ENCODE measurements at regions not wholly inside any gene's neighbourhood (a gene's known extent, or its start where the extent isn't known, plus 50 kb on each side); places are given as distances from the start of the nearest gene placed in this dataset.
"Not testable (repeated sequence)": the region's sequence is repeated elsewhere in the genome, so short reads cannot be mapped to it uniquely, and the experiment has no call there.

DNA sequence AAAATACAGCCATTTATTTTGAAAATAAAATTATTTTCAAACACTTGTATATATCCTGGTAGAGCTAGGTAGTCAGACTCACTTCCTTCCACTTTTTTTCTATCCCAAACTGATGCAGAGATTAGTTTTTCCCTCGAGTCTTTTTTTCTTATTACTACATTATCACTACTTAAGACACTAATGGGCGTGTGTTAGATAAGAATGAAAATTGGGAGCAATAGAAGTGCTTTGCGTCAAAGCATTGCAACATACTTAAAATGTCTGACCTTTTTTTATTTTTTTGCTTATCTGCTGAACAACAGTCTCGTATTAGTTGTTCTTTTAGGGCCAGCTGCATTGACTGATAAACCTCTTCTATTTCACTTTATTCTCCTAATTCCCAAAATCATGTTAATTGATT lies 1278.7 kb downstream of the CDH12 start:
- FAIRE-seq (no peak), DNase-seq (ENCODE audit: insufficient read length, low spot score) (no peak)
- no peak for TF ChIP-seq SPI1 (IDR thresholded peaks at IDR 0.05; ENCODE audit: low read depth, low read length)
- TF ChIP-seq POLR2A (IDR thresholded peaks at IDR 0.05; ENCODE audit: low read depth, low read length): no peak
- TF ChIP-seq PAX5 (IDR thresholded peaks at IDR 0.05; ENCODE audit: insufficient read depth, low read length, severe bottlenecking): no peak
- TF ChIP-seq POLR2AphosphoS5 (IDR thresholded peaks at IDR 0.05; ENCODE audit: low read depth, low read length): no peak
- TF ChIP-seq POU2F2 (IDR thresholded peaks at IDR 0.05; ENCODE audit: low read depth, low read length): no peak
- no peak for TF ChIP-seq TAF1 (IDR thresholded peaks at IDR 0.05; ENCODE audit: low read depth, low read length)

DNA sequence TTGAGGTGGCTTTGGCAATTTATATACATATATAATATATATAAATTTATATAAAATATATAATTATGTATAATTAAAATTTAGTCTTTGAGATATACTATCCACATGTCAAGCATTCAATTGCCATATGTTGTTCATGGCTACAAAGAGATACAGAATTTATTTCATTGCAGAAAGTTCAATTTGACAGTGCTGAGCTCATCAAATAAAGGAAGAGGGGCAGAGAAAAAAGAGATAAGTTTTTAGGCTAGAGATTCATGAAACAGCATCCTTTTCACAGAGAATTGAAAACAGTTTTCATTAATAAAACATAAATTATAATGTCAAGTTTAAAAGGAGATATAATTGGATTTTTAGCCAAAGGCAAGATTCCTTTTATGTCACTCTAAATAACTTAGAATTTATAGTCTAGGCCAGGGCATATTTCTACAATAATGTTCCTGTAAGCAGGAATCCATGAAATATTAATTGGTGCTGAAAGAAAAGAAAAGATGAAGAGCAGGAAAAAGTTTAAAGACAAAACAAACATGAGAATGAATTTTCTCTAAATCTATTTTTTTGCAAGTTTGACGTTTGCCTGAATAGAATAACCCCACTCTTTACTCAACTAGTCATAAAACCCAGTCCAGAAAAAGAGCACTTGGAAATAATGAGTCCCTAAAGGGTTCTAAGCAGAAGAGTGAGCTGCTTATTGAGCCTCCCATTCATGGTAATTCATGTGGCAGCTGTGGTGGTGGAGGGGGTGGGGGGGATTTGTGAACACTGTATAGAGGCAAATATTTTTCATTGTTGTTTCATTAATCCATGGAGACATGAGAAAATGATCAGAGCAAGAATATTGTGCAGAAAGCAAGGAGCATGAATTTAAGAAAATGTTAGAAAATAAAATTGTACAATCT lies 1279.5 kb downstream of the CDH12 start:
- TF ChIP-seq POLR2A (IDR thresholded peaks at IDR 0.05; ENCODE audit: low read depth, low read length) (no peak), SPI1 (IDR thresholded peaks at IDR 0.05; ENCODE audit: low read depth, low read length) (no peak), POLR2AphosphoS5 (IDR thresholded peaks at IDR 0.05; ENCODE audit: low read depth, low read length) (no peak), PAX5 (IDR thresholded peaks at IDR 0.05; ENCODE audit: insufficient read depth, low read length, severe bottlenecking) (no peak), POU2F2 (IDR thresholded peaks at IDR 0.05; ENCODE audit: low read depth, low read length) (no peak), TAF1 (IDR thresholded peaks at IDR 0.05; ENCODE audit: low read depth, low read length) (no peak)
- DNase-seq (ENCODE audit: insufficient read length, low spot score) (no peak), FAIRE-seq (no peak)

GRCh38 chr5:21571196-21571595 lies 1281.9 kb downstream of the CDH12 start:
- FAIRE-seq; DNase-seq (ENCODE audit: insufficient read length, low spot score): not testable (repeated sequence)

DNA sequence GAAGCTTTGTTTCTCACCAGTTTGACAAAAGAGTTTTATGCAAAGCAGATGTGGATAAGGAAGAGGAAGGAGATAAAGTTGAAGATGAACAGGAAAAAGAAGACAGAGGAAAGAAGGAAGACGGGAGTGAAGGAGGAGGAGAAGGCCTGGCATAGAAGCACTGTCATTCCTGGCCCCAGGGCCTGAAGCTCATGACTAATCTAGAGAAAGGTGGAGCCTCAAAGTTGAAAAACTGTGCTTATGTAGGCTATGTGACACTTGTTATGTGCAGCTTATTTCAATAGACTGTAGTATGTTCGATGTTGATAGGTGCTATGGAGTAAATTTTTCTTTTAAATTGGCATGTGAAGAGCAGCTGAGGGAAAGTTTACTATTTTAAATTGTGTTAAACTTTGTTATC lies 1294.0 kb downstream of the CDH12 start:
- FAIRE-seq; DNase-seq (ENCODE audit: insufficient read length, low spot score): not testable (repeated sequence)

DNA sequence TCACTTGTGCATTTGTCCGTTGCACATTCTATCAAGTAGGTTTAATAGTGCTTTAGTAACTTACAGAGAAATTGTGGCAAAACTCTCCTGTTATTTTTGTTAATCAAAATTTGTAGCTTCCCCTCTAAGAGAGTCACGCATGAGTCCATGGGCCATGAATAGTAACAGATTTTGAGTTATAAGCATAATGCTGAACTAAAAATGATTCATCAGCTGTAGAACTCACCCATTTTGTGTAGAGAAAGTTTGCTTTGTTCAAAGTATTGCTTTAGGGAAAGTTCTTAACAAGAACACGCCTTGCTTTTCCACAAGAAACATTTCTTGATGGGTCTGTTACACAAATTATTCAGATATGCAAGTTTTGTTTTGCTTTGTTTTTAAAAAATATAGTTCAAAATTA lies 1300.9 kb downstream of the CDH12 start:
- FAIRE-seq; DNase-seq (ENCODE audit: insufficient read length, low spot score): not testable (repeated sequence)

DNA sequence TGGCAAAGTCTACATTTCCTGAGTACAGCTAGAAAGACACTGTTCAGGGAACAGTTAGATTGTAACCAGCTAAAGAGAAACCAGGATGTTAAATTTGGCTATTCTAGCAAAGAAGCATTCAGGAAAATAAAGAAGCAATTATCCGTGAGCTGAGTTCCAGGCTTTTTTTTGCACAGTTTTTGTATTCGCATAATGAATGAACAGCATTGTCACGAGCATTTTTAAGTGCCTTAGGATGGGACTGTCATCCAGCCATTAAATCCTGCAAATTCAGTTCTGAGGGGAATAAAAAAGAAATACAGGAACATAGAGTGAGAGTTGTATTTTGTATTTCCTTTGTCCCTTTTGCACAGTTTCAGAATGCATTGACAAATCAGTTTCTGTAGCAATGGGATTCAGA lies 1302.2 kb downstream of the CDH12 start:
- DNase-seq (ENCODE audit: insufficient read length, low spot score); FAIRE-seq: not testable (repeated sequence)

DNA sequence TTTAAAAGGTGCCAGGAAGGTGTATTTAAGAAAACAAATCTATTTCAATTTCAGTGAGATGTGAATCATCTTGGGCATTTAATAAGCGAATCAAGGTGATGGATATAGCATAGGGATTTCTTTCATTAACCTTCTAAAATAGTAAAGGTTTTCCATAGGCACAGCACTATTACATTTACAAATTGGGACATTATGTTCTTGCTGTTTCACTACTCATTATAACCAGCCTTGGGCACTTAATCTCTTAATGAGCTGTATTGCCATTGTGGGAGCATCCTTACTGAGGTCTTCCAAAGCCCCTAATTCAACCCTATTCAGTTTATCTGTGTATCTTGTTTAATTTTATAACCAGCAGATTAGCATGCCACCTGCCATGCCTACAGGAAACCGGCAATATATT lies 1305.5 kb downstream of the CDH12 start:
- FAIRE-seq; DNase-seq (ENCODE audit: insufficient read length, low spot score): not testable (repeated sequence)

DNA sequence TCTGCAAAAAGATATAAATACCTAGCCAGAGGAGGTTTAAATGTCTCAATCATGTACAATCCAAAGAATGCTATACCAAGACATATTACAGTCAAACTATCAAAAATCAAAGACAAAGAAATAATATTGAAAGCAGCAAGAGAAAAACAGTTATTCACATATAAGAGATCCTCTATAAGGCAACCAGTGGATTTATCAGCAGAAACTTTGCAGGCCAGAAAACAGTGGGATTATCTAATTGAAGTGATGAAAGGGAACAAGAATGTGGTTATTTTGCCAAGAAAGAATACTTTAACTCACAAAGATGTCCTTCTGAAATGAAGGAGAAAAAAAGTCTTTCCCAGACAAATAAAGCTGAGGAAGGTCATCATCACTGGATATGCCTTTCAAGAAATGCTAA lies 1318.0 kb downstream of the CDH12 start:
- FAIRE-seq; DNase-seq (ENCODE audit: insufficient read length, low spot score): not testable (repeated sequence)

GRCh38 chr5:21521157-21521556 lies 1332.0 kb downstream of the CDH12 start:
- FAIRE-seq; DNase-seq (ENCODE audit: insufficient read length, low spot score): not testable (repeated sequence)

DNA sequence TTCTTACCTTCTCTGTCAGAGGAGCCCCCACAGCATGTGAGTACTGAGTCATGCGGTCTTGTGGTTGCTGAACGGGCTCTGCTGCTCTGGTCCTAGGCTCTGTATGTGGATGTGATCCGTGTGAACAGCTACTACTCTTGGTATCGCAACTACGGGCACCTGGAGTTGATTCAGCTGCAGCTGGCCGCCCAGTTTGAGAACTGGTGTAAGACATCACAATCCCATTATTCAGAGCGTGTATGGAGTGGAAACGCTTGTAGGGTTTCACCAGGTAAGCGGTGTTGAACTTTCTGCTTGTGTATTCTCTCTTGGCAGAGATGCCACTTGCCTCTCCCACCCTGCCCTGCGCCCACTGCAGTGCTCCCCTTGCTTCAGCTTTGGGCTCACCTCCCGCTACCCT lies 1356.2 kb downstream of the CDH12 start:
- DNase-seq (ENCODE audit: insufficient read length, low spot score); FAIRE-seq: not testable (repeated sequence)

DNA sequence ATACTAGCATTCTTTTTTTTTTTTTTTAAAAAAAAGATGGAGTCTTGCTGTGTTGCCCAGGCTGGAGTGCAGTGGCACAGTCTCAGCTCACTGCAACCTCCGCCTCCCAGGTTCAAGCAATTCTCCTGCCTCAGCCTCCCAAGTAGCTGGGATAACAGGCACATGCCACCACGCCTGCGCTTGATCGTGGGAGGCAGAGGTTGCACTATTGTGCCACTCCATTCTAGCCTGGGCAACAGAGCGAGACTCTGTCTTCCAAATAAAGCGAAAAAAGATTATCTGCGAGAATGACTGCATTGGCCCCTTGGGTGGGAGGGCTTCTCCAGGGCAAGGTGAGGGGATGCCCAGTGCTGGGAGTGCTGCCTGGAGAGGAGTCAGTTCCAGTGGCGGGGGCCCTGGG lies 1357.1 kb downstream of the CDH12 start:
- FAIRE-seq; DNase-seq (ENCODE audit: insufficient read length, low spot score): not testable (repeated sequence)

DNA sequence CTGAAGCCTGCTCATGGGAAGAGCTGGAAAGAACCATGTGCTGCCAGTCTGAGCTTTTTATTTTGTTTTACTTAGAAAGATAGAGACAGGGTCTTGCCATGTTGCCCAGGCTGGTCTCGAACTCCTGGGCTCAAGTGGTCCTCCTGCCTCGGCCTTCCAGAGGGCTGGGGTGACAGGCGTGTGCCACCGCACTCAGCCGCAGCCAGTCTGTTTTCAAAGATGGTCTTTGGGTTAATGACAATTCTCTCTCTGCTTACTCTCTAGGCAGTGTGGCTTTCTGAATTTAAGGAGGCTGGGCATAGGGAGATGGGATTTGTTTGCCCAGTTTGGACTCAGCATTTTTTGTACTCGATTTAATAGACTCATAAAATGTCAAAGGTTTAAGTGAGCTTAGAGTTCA lies 1357.9 kb downstream of the CDH12 start:
- not testable (repeated sequence) for FAIRE-seq; DNase-seq (ENCODE audit: insufficient read length, low spot score)

DNA sequence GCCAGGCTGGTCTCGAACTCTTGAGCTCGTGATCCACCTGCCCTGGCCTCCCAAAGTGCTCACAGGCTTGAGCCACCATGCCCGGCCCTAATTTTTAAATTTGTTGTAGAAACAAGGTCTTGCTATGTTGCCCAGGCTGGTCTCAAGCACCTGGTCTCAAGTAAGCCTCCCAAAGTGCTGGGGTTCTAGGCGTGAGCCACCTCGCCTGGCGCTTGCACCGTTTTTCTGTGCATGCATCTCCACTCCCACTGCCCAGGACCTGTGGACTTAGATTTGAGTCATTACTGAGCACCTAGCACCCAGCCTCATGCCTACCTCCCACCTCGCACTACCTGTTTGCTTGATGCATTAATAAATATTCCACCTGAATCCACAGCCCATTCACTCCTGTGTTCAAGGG lies 1359.1 kb downstream of the CDH12 start:
- DNase-seq (ENCODE audit: insufficient read length, low spot score); FAIRE-seq: not testable (repeated sequence)

GRCh38 chr5:21491182-21491581 lies 1362.0 kb downstream of the CDH12 start:
- not testable (repeated sequence) for FAIRE-seq

DNA sequence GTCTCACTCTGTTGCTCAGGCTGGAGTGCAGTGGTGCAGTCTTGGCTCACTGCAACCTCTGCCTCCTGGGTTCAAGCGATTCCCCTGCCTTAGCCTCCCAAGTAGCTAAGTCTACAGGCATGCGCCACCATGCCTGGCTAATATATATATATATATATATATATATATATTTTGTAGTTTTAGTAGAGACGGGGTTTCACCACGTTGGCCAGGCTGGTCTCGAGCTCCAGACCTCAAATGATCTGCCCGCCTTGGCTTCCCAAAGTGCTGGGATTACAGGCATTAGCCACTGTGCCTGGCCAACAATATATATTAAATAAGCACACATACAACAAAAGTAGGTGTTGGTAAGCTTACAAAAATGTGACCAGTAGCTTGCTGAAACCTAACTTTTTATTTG lies 1364.3 kb downstream of the CDH12 start:
- not testable (repeated sequence) for FAIRE-seq; DNase-seq (ENCODE audit: insufficient read length, low spot score)

More at GRCh38 chr5:21491182-21491581, 1362.0 kb downstream of the CDH12 start:
- not testable (repeated sequence) for DNase-seq (ENCODE audit: insufficient read length, low spot score)

DNA sequence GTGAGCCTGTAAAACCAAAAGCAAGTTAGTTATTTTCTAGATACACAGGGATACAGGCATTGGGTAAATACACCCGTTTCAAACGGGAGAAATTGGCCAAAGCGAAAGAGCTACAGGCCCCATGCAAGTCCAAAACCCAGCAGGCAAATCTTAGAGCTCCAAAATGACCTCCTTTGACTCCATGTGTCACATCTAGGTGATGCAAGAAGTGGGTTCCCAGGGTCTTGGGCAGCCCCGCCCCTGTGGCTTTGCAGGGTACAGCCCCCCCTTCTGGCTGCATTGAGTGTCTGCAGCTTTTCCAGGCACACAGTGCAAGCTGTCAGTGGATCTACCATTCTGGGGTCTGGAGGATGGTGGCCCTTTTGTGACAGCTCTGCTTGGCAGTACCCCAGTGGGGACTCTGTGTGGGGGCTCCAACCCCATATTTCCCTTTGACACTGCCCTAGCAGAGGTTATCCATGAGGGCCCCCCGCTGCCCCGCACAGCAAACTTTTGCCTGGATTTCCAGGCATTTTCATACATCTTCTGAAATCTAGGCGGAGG lies 1367.6 kb downstream of the CDH12 start:
- FAIRE-seq; DNase-seq (ENCODE audit: insufficient read length, low spot score): not testable (repeated sequence)

DNA sequence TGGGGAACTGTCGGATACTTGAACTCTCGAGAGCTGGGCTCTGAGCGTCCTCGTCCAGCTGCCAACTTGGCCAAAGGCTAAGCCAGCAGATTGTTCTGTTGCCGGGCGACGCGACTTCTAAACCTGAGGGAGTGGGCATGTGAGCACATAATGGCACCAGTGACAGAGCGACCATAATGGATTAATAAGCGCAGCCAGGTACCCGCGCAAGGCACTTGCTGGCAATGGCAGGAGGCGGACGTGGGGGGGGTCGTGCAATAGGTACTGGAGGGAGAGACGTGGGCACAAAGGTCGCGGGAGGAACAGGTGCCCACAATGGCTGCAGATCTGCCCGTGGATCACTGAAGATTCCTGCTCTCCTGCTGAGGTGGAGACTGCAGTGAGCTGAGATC lies 1368.7 kb downstream of the CDH12 start:
- FAIRE-seq: not testable (repeated sequence)

GRCh38 chr5:21483790-21484497 lies 1369.2 kb downstream of the CDH12 start:
- not testable (repeated sequence) for FAIRE-seq; DNase-seq (ENCODE audit: insufficient read length, low spot score)

More for the DNA sequence above, 1368.7 kb downstream of the CDH12 start:
- not testable (repeated sequence) for DNase-seq (ENCODE audit: insufficient read length, low spot score)

Data from GM12891 (cell line).